ENCODE measurements at regions not wholly inside any gene's neighbourhood (a gene's known extent, or its start where the extent isn't known, plus 50 kb on each side); places are given as distances from the start of the nearest gene placed in this dataset.

- TF ChIP-seq EZH2 (IDR thresholded peaks at IDR 0.05) = no peak
- no peak for TF ChIP-seq CTCF (IDR thresholded peaks at IDR 0.05)
- TF ChIP-seq EZH2phosphoT487 (IDR thresholded peaks at IDR 0.05) = no peak
- Mint-ChIP-seq H3K4me3 (no peak overlapping the region), H3K9me3 (no peaks in the 10 kb centered on the region), H3K36me3 (no peaks in the 10 kb centered on the region), H3K4me1 (peaks cover 13% of the 10 kb centered on the region), H3K27me3 (ENCODE audit: insufficient read depth, low read depth) (peaks cover 6% of the 10 kb centered on the region), H3K27ac (no peak overlapping the region)
- DNase-seq (ENCODE audit: low spot score) = no peak
- H3K27me3 ChIP-seq = no peaks in the 10 kb centered on the region
- H3K9me3 ChIP-seq (ENCODE audit: low read depth) = no peaks in the 10 kb centered on the region
- H3K4me3 ChIP-seq = no peak overlapping the region
- H3K9ac ChIP-seq = no peak overlapping the region
- no peak overlapping the region for H3K27ac ChIP-seq
- no peaks in the 10 kb centered on the region for H3K4me1 ChIP-seq
- H3K36me3 ChIP-seq = no peaks in the 10 kb centered on the region
- no peak overlapping the region for H3K4me2 ChIP-seq
- H3K79me2 ChIP-seq (ENCODE audit: low read depth) = no peaks in the 10 kb centered on the region
- no peaks in the 10 kb centered on the region for H4K20me1 ChIP-seq (ENCODE audit: low read depth)
- no peaks in the 10 kb centered on the region for H3F3A ChIP-seq (ENCODE audit: low read depth)
- H2AFZ ChIP-seq (replicated peaks) = no peak overlapping the region
Measured at GRCh38 chr18:45383228-45383627, 232.0 kb upstream of the SLC14A2 start.

- Histone ChIP-seq H4K20me1 (ENCODE audit: low read depth) (no peaks in the 10 kb centered on the region), H3K27ac (no peak overlapping the region), H3K4me1 (no peaks in the 10 kb centered on the region), H3K9ac (no peak overlapping the region), H3K36me3 (no peaks in the 10 kb centered on the region), H3F3A (ENCODE audit: low read depth) (no peaks in the 10 kb centered on the region), H3K9me3 (ENCODE audit: low read depth) (no peaks in the 10 kb centered on the region), H2AFZ (replicated peaks) (peak overlapping the region; percentile 51), H3K79me2 (ENCODE audit: low read depth) (no peaks in the 10 kb centered on the region), H3K4me3 (no peak overlapping the region), H3K27me3 (no peaks in the 10 kb centered on the region), H3K4me2 (no peak overlapping the region)
- H3K27ac Mint-ChIP-seq = peak overlapping the region; percentile 27
- no peak for TF ChIP-seq EZH2 (IDR thresholded peaks at IDR 0.05)
- no peak for TF ChIP-seq EZH2phosphoT487 (IDR thresholded peaks at IDR 0.05)
- TF ChIP-seq CTCF (IDR thresholded peaks at IDR 0.05) = peak; percentile 94
- no peaks in the 10 kb centered on the region for H3K9me3 Mint-ChIP-seq
- peaks cover 13% of the 10 kb centered on the region for H3K4me1 Mint-ChIP-seq
- peak; percentile 88 for DNase-seq (ENCODE audit: low spot score)
- peaks cover 6% of the 10 kb centered on the region for H3K27me3 Mint-ChIP-seq (ENCODE audit: insufficient read depth, low read depth)
- no peaks in the 10 kb centered on the region for H3K36me3 Mint-ChIP-seq
- no peak overlapping the region for H3K4me3 Mint-ChIP-seq
Measured at GRCh38 chr18:45384137-45384961, 230.9 kb upstream of the SLC14A2 start.

GRCh38 chr18:45384962-45385315 lies 230.3 kb upstream of the SLC14A2 start:
- Histone ChIP-seq H3K4me2 (no peak overlapping the region), H3K4me3 (no peak overlapping the region), H3K9ac (no peak overlapping the region), H3F3A (ENCODE audit: low read depth) (no peaks in the 10 kb centered on the region), H3K27me3 (no peaks in the 10 kb centered on the region), H4K20me1 (ENCODE audit: low read depth) (no peaks in the 10 kb centered on the region), H3K9me3 (ENCODE audit: low read depth) (no peaks in the 10 kb centered on the region), H3K36me3 (no peaks in the 10 kb centered on the region), H3K79me2 (ENCODE audit: low read depth) (no peaks in the 10 kb centered on the region), H3K27ac (no peak overlapping the region), H2AFZ (replicated peaks) (peak overlapping the region; percentile 4), H3K4me1 (no peaks in the 10 kb centered on the region)
- peak overlapping the region; percentile 27 for H3K27ac Mint-ChIP-seq
- H3K4me3 Mint-ChIP-seq = no peak overlapping the region
- H3K4me1 Mint-ChIP-seq = peaks cover 13% of the 10 kb centered on the region
- TF ChIP-seq EZH2phosphoT487 (IDR thresholded peaks at IDR 0.05) (no peak), EZH2 (IDR thresholded peaks at IDR 0.05) (no peak), CTCF (IDR thresholded peaks at IDR 0.05) (no peak)
- H3K27me3 Mint-ChIP-seq (ENCODE audit: insufficient read depth, low read depth) = peaks cover 10% of the 10 kb centered on the region
- H3K36me3 Mint-ChIP-seq = no peaks in the 10 kb centered on the region
- no peaks in the 10 kb centered on the region for H3K9me3 Mint-ChIP-seq
- DNase-seq (ENCODE audit: low spot score) = no peak
